Parathyroid adenoma (tissue), 2 donors: ENCODE measurements at regions not wholly inside any gene's neighbourhood (a gene's known extent, or its start where the extent isn't known, plus 50 kb on each side); places are given as distances from the start of the nearest gene placed in this dataset.

Experiments
- H2AFZ ChIP-seq: fragments of 300-600 bp; sonication (generic); one replicate; pipeline ENCODE4 v1.7.0; 2017; ENCODE audit warnings: antibody characterized with exemption, mild to moderate bottlenecking
- H3K27ac ChIP-seq: fragments of 300-600 bp; sonication (generic); one replicate; pipeline ENCODE4 v1.7.0; 2017
- H3K27me3 ChIP-seq: fragments of 300-600 bp; sonication (generic); one replicate; pipeline ENCODE4 v1.7.0; 2017; ENCODE audit warnings: low read length; ENCODE audit not compliant: control insufficient read depth, insufficient read depth
- H3K36me3 ChIP-seq: fragments of 300-600 bp; sonication (generic); one replicate; pipeline ENCODE4 v1.7.0; 2017; ENCODE audit warnings: low read length; ENCODE audit not compliant: control insufficient read depth, insufficient read depth
- H3K4me1 ChIP-seq: fragments of 300-600 bp; sonication (generic); one replicate; pipeline ENCODE4 v1.7.0; 2017; ENCODE audit warnings: control low read depth
- H3K4me2 ChIP-seq: fragments of 300-600 bp; sonication (generic); one replicate; pipeline ENCODE4 v1.7.0; 2017; ENCODE audit warnings: low read length
- H3K4me3 ChIP-seq: fragments of 300-600 bp; sonication (generic); one replicate; pipeline ENCODE4 v1.7.0; 2017; ENCODE audit warnings: low read depth, low read length
- H3K79me2 ChIP-seq: fragments of 300-600 bp; sonication (generic); one replicate; pipeline ENCODE4 v1.7.0; 2017; ENCODE audit warnings: control low read depth
- H3K9ac ChIP-seq: fragments of 300-600 bp; sonication (generic); one replicate; pipeline ENCODE4 v1.7.0; 2017; ENCODE audit warnings: mild to moderate bottlenecking
- H3K9me3 ChIP-seq: fragments of 300-600 bp; sonication (generic); one replicate; pipeline ENCODE4 v1.7.0; 2017; ENCODE audit warnings: low read length; ENCODE audit not compliant: control insufficient read depth
- CTCF ChIP-seq: fragments of 300-600 bp; sonication (generic); IDR thresholded peaks from one replicate; pipeline ENCODE4 v1.7.0; 2017; ENCODE audit warnings: antibody characterized with exemption, mild to moderate bottlenecking
- donor health status: primary hyperparathyroidism.

- Histone ChIP-seq H3K27ac (no peak overlapping the region), H3K9me3 (no peaks in the 10 kb centered on the region), H3K9ac (no peak overlapping the region), H3K79me2 (no peaks in the 10 kb centered on the region), H3K36me3 (no peaks in the 10 kb centered on the region), H3K27me3 (no peaks in the 10 kb centered on the region), H3K4me3 (no peak overlapping the region), H2AFZ (no peak overlapping the region), H3K4me1 (no peaks in the 10 kb centered on the region), H3K4me2 (no peak overlapping the region)
- TF ChIP-seq CTCF = no peak
These were observed 142.4 kb downstream of the OLFM1 start for GRCh38 chr9:135229701-135230385.

- no peak for TF ChIP-seq CTCF
- H3K4me1 ChIP-seq = no peaks in the 10 kb centered on the region
- no peak overlapping the region for H3K4me3 ChIP-seq
- H3K27me3 ChIP-seq = no peaks in the 10 kb centered on the region
- H3K9me3 ChIP-seq = no peaks in the 10 kb centered on the region
- H3K79me2 ChIP-seq = no peaks in the 10 kb centered on the region
- no peak overlapping the region for H3K4me2 ChIP-seq
- no peak overlapping the region for H3K27ac ChIP-seq
- H3K36me3 ChIP-seq = no peaks in the 10 kb centered on the region
- no peak overlapping the region for H3K9ac ChIP-seq
- H2AFZ ChIP-seq = no peak overlapping the region
These were observed 142.9 kb downstream of the OLFM1 start for GRCh38 chr9:135230386-135230765.

GRCh38 chr9:135230817-135231520 is 143.5 kb downstream of the OLFM1 start:
- H3K4me2 ChIP-seq = no peak overlapping the region
- no peak overlapping the region for H3K4me3 ChIP-seq
- H3K27ac ChIP-seq = no peak overlapping the region
- no peaks in the 10 kb centered on the region for H3K9me3 ChIP-seq
- TF ChIP-seq CTCF = no peak
- H3K36me3 ChIP-seq = no peaks in the 10 kb centered on the region
- no peaks in the 10 kb centered on the region for H3K4me1 ChIP-seq
- no peaks in the 10 kb centered on the region for H3K79me2 ChIP-seq
- no peak overlapping the region for H3K9ac ChIP-seq
- H2AFZ ChIP-seq = no peak overlapping the region
- no peaks in the 10 kb centered on the region for H3K27me3 ChIP-seq

- H3K79me2 ChIP-seq = no peaks in the 10 kb centered on the region
- H3K4me1 ChIP-seq = no peaks in the 10 kb centered on the region
- no peaks in the 10 kb centered on the region for H3K36me3 ChIP-seq
- no peak overlapping the region for H3K4me2 ChIP-seq
- no peak overlapping the region for H2AFZ ChIP-seq
- H3K9me3 ChIP-seq = no peaks in the 10 kb centered on the region
- no peak overlapping the region for H3K4me3 ChIP-seq
- no peak overlapping the region for H3K27ac ChIP-seq
- no peak overlapping the region for H3K9ac ChIP-seq
- no peaks in the 10 kb centered on the region for H3K27me3 ChIP-seq
- no peak for TF ChIP-seq CTCF
These were observed 151.8 kb downstream of the OLFM1 start for GRCh38 chr9:135239100-135239768.
